Raji (cell line): ENCODE measurements at regions not wholly inside any gene's neighbourhood (a gene's known extent, or its start where the extent isn't known, plus 50 kb on each side); places are given as distances from the start of the nearest gene placed in this dataset.

Experiments used
- POLR2A ChIP-seq: IDR thresholded peaks from 2 replicates; pipeline ENCODE4 v1.6.1; 2011; ENCODE audit warnings: low read depth, low read length, control low read depth; ENCODE audit not compliant: insufficient read depth

DNA sequence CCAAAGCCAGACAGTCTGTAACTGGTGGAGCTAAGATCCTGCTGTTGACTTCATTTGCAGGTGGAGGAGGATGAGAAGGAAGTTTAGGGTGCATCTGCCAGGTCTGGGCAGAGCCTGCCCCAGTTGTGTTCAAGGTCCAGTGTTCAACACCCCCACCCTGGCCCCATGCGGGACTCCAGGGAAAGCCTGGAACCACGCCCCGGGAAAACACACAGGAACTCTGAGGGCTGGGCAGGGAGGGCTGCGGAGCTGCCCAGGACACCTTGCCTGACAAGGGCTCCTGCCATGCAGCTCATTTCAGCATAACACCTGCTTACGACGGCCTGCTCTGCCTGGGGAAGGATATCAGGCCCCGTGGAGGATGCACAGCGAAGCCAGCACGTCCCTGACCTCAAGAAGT, 286.3 kb downstream of the XXYLT1 start:
- TF ChIP-seq POLR2A: no peak

DNA sequence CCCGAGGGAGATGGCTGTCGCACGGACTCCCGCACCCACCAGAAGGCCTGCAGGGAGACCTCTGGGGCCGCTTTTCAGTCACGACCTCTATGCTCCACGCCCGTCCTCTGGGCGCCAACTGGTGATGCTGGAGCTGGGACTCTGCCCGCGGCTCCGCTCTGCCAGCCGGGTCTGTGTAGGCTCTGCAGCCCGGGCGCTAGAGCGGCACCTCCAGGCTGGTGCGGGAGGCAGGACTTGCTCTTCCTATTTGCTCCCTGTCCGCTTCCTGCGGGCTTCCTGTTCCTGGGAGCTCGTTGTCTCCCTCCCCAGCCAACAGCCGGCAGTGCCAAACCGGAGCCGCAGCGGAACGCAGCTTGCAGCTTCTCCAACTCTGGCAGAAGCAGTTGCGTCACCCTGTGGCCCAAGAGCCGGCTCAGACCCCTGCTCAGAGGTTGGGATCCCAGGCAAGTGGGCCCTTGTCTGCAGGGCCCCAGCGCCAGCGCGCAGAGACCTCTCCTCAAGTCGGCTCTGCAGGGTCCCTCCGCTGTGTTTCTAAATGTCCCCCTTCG, 285.9 kb downstream of the XXYLT1 start:
- TF ChIP-seq POLR2A: no peak

GRCh38 chr3:194986208-194987043, 284.5 kb downstream of the XXYLT1 start:
- TF ChIP-seq POLR2A: no peak

DNA sequence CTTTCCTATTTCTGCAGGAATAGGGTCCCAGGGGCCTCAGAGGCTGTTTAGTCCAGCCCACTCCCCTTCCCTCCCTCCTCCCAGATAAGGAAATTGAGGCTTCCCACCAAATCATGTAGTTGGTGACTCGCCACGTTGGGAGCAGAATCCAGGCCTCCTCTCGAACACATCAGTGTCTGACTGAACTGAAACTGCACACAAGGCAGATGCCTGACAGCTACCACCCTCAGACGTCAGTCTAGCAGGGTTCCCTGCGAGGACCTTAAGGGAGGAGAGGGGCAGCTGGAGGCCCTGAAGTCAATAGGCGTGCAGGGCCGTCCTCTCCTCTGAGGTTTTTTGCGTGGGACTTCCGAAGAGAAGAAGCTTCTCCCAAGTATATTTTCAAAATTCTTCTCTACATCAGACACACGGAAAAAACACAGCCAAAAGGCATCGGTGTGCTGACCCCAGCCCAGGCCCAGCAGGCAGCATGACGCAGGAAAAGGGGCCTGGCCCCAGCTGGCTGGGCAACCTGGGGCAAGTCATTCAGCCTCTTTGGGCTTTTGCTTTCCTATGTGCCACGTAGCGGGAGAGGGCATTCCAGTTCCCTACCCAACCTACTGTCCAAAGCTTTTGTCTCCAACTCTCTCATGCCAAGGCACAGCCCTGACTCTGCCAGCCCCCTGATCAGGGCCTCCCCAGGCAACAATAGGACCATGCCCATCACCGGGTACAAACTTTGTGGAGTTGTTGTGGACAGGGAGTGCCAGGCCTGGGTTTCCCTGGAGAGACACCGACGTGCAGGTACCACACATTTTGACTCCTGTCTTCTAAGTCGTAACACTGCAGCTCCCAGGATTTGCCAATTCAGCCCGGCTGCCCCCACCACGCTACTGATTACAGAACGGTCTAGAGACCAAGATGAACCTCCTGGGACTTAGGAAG, 283.1 kb downstream of the XXYLT1 start:
- TF ChIP-seq POLR2A: no peak

DNA sequence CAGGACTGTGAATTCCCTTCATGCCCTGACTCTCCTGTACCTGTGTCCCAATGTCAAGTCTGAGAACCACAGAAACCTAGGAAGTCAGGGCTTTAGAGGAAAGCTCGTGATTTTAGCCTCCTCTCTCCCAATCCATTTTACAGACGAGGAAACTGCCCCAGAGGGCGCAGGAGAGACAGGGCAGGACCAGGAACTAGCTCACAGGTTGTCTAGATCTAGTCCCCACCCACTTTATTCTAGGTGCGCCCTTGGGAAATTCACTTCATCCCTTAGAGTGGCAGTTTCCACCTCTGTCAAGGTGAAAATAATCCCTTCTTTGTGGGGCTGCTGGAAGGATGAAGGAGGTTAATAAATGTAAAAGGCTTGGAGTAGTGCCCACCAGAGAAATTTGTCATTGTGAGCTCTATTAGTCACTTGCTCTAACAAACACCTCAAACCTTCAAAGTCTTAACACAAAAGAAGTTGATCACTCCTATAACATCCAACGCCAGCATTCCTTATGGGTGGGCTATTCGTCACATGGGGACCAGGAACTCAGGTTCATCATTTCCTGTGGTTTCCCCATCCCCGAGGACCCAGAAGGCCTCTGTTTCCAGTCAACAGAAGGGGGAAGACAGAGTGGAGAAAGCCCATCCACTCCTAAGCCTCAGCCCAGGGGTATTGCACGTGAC, 282.3 kb downstream of the XXYLT1 start:
- TF ChIP-seq POLR2A: no peak

- no peak for TF ChIP-seq POLR2A
Measured at GRCh38 chr3:194989241-194989640, 281.7 kb downstream of the XXYLT1 start.

- no peak for TF ChIP-seq POLR2A
Measured at GRCh38 chr3:194990454-194991337, 280.3 kb downstream of the XXYLT1 start.

DNA sequence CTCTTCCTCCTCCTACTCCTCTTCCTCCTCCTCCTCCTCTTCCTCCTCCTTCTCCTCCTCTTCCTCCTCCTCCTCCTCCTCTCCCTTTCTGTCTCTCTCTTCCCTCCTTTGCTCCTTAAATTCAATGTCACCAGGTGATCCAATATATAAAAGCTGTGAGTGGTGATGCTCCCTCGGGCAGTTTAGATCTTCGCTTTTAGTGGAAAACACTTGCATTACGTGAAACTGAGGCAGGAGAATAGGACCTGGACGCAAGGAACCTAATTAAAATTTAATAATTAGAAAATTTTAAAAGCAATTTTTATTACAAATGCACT, 279.7 kb downstream of the XXYLT1 start:
- TF ChIP-seq POLR2A: no peak

- no peak for TF ChIP-seq POLR2A
Measured at GRCh38 chr3:194993896-194994295, 277.1 kb downstream of the XXYLT1 start.

- no peak for TF ChIP-seq POLR2A
Measured at GRCh38 chr3:194994551-194994981, 276.4 kb downstream of the XXYLT1 start.

GRCh38 chr3:194995334-194995733, 275.6 kb downstream of the XXYLT1 start:
- no peak for TF ChIP-seq POLR2A

DNA sequence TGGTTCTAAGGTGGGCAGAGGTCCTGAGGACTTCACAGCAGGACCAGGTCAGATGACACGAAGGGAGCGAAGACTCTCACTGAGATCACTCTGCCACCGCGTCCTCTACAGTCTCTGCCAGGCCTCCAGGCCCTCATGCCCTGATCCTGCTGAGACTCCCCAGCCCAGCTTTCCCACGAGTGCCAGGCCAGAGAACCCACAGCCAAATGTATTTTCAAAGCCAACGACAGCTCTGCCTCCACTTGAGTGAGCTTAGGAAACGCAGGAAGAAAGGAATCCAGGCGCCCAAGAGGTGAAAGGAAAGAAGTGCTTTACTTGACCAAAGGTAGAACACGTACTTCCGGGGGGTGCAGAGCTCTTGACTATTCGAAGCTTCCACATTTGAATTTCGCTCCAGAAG, 275.0 kb downstream of the XXYLT1 start:
- no peak for TF ChIP-seq POLR2A

- no peak for TF ChIP-seq POLR2A
Measured at GRCh38 chr3:194996746-194997145, 274.2 kb downstream of the XXYLT1 start.

DNA sequence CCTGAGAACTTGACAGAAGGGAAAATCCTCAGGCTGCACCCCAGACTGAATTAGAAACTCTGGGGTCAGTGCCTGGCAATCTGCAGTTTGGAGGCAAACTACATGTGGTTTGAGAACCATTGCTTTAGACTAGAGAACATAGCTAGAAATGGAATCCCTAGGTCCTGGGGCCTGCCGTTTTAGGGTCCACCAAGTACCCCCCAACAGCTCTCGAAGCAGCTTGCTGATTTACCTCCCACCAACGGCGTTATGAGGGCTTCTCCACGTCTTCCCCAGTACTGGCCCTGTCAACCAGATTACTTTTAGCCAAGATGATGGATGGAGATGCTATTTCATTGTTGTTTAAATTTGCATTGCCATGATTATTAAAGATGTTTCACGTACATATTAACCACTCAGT, 272.5 kb downstream of the XXYLT1 start:
- no peak for TF ChIP-seq POLR2A
